H4 (cell line): ENCODE measurements at regions not wholly inside any gene's neighbourhood (a gene's known extent, or its start where the extent isn't known, plus 50 kb on each side); places are given as distances from the start of the nearest gene placed in this dataset.

Experiments used
- DNase-seq: peaks from one replicate; pipeline ENCODE4 v3.0.0-alpha.2; 2015; ENCODE audit warnings: low spot score

DNA sequence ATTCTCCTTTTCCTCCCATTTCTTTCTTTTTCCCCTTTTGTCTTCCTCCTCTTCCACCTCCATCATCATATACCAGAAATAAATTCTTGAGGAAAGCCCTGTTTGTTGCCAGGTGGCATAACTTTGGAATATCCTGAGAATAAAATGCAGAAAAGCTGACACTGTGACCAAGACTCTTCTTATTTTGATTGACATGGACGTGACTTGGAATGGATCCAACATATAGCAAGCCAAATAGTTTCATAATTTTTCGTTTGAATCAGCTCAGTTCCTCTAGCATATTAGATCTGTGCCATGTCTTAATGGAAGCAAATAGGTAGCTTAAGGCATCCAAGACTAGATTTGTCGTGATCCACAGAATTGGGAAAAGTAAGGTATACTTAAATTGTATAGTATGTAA is 354.7 kb upstream of the FIGN start:
- DNase-seq: no peak

DNA sequence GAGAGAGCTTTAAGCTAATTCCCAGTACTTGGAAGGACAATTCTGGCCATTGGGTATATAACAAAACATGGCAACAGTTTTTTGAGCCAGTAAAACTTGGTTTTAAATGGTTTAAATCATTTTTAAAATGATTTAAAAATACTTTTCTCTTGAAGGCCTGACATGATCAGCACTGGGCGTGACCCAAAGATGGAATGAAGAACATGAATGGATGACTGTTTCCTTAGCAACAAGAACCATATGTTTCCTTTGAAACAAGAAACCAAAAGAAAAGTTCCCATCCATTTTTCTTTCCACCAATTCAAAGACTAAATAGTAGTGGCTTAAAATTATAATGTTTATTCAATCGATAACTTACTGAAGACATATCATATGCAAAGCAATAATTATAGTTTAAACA is 348.3 kb upstream of the FIGN start:
- DNase-seq: no peak

DNA sequence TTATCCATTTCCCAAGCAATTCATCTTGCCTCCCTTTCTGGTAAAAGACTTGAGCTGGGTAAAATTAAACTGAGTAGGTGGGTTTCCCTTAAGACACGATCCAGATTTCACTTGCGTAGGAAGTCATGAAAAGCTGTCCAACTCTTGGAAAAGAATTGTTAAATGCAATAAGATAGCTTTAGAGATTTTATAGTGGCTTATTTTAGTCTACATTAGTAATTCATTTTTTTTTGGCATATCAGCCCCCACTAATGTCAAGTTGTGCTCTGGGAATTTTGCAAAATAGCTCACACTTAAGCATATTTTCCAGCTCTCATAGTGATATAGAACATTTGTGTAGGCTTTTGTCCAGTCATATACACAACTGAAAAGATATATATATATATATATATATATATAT is 344.7 kb upstream of the FIGN start:
- no peak for DNase-seq

DNA sequence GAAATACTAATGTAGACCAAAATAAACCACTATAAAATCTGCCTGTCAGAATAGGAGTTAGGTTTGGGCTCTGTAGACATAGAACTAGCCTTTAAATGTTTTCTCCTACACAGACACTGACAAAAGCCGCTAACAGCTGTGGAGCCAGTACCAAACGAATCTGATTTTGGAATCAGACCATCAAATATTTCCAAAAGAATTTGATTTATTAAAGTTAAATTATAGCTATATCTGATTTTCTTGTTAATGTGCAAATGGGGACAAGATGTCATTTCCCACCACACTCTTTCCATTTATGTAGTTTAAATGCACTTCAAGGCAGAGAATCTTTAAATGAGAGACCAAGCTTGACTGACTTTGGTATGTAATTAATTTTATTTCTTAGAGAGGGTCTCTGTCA is 343.4 kb upstream of the FIGN start:
- no peak for DNase-seq

DNA sequence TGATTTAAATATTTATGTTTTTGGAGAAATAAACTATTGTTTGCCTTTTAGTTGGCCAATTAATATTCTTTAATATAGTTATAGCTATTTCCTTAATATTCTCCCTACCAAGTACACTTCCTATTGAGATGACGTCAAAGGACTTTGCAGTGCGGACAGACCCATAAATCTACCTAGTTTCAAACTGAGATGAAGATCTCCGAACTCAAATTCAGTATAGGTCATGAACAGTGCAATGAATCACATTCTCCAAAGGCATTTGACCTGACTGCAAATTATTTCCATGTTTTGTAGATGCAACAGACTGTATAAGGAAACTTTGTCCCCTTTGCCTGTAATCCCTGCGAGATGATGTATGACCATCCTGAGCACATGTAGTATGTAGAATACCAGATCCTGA is 342.6 kb upstream of the FIGN start:
- no peak for DNase-seq

DNA sequence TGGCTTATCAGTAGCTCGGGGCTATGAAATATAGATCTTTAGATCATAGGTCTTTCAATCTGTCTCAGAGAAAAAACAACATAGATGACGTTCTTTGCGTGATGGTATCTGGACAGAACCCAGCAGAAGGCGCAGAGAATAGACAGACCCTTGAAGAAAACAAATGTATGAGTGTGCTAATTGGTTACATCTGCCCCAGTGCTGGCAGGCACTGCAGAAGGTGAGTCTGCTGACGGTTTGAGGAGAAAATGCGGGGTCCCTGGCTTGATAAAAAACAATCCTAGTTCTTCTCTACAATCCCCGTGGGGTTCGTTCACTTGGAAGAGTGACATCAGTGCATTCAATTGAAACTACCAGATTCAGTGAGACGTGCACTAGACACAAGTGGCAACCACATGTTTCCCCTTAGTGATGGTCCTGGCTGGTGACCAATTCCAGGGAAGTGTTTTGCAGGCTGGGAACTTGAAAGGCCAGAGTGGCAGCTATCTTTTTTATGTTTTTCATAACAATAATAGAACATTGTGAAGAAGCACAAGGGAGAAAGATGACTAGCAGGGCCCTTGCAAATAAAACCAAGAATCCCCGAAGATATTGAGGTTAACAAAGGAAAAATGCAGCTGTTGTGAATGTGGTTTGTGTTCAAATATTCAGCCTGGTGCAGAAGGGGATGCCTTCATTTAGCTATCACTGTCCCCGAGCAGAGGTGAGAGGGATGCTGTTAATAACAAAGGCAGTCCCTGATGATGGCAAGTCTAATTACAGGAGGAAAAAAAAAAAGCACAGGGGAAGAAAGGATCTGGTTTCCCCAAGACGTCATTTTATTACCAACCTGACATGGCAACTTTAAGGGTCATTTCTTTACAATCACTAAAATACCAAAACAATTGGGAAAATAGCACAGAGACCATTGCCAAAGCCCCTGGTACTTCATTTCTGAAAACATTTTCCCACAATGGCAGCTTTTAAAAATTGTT is 337.6 kb upstream of the FIGN start:
- no peak for DNase-seq

DNA sequence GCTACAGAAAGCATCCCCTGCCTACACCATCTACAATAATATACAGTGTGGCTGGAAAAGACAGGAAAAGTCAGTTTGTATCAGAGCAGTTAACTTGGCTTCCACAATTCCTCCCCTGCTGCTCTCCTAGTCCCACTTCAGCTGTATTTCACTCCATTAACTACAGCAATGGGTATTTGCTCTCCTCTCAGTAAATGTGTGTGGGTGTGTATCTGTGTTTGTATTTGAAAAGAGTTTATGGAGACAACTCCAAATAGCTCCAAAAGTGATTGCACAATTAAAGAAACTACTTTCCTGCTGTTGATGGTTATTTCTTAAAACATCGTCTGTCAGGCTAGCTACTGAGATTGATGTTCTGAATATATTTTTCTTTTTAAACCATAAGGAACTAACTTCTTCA is 333.7 kb upstream of the FIGN start:
- DNase-seq: no peak

DNA sequence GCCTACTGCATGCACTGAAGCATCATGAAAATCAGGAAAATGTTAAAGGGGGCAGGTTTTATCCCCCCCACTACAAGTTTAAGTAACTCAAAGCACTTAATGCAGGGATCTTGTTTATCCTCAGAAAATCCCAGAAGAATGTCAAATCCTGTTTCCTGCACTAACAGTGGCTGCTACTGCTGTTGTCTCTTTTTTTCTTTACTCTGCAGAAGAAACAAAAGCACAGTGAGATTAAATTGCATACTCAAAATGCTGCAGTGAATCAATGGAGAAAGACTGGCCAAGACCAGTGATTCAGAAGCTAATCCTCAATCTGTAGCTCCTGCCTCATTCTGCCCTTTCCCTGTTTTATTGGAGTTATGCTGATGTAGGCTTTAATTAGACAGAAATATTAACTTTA is 332.3 kb upstream of the FIGN start:
- DNase-seq: no peak

DNA sequence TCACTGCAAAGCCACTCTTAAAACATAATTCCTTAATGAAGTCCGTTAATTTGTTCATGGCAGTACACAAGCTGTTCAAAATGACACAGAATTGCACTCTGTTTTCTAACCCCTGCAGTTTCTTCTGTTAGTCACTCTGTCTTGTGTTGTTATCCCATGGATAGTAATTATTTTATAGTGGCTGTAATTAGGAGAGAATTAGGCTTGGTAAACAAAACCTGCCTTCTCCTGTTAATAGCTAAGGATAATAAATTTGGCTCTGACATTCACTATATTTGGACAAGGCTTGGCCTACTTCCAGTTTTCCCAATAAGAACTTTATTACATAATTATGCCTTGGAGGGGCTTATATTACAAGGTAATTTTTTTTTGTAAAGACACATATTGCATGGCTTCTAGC is 330.3 kb upstream of the FIGN start:
- DNase-seq: no peak

DNA sequence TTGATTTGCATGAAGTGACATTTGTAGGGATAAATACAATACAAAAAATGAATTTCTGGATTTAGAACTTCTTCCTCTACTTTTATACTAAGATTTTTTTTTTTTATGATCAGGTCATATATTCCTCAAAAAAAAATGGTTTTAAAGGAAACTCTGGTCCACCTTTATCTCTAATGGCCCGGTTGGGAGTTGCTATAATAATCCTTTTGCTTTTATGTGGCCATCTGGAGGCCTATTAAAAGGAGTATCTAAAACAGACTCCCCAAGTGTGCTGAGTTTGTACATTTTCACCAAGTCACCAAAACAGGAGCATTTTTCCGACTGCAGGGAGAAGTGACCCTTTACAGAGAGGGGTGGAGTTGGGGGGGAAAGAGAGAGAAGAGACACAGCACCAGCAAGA is 329.2 kb upstream of the FIGN start:
- DNase-seq: no peak

DNA sequence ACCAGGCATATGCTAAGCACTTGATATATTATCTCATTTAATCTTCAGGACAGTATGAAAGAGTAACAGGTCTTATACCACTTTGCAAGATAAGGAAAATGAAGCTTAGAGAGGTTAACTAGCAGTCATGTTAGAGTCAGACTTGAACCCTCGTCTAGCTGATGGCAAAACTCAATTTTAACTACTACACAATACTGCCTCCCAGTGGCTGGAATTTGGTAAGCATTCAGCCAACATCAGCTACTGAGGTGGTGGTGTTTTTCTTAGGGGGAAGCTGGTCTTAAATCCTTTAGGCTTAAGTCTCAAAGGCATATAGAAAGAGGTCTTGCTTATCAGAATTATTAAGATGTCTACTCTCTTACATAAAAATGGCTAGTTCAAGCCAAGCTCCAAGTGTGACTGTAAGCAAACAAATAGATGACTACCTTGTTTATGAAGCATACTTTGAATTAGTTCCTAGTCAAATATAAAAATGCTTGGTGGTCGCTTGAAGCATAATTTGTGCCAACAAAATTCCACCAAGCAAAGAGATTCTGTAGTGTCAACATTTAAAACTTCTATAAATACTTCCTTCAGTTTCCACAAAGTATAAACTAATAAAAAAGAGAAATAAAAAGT is 325.4 kb upstream of the FIGN start:
- peak; percentile 37 for DNase-seq

DNA sequence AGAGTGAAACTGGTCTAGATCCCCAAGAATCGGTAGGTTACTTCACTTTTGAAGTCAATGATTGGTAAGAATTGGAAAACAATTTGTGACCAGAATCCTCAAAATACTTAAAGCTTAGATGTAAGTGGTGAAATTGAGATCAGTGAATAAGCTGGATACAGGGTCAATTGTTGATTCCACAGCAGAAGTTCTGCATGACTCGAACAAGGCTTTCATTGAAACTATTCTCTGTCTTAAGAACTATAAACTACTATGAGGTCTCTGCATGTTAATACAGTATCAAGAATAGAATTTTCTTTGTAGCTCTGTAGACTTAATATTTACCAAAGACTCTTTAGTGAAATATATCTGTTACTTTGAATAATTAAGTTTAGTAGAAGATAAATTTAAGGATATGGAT is 324.2 kb upstream of the FIGN start:
- DNase-seq: no peak

DNA sequence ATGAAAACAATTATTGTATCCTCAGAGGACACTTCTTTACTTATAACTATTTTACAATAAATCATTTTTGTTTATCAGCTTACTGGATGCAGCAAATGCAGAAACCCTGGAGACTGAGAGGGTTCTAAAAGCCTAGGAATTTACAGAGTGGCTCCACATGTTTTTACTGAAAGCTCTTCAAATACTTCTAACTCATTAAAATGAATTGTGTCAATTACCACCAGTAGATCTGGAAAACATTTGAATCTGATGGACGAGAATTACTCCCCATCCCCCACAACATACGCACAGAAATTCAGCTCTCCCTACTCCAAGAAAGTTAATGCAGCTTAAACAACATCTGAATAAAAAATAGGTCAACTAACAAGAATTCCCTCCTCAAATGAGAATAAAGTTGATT is 319.8 kb upstream of the FIGN start:
- no peak for DNase-seq

DNA sequence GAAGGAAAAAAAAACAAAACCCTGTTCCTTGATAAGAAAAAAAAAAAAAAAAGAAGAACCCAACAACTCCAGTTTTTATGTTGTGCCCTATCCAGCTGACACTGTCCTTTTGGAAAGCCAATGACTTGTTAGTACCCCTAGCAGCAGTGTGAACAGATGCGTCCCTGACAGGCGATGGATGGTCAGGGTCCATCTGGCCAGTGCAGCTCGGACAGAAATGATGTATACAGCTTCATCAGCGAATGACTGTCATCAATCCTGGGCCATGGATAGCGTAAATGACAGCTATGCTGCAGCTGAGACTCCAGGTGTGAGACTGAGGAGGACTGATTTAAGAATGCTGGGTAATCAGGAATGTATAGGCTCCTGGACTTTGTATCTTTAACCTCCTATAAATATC is 318.8 kb upstream of the FIGN start:
- no peak for DNase-seq

DNA sequence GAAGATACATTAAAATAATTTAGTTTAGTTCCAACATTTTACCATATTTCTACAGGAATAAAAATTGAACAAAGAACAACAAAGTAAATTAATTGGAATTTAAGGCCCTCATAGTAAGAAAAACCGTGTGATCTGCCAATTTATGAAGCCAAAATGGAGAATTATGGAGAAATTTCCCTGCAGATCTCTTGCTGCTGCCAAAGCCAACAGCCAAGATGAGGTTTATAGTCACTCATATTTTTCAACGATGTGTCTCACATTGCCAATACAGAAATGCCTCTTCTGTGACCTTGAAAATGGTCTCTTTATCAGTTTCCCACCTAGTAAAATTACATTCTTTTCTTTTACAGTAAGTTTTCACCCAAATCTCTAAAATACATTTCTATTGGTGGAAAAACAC is 317.2 kb upstream of the FIGN start:
- no peak for DNase-seq

DNA sequence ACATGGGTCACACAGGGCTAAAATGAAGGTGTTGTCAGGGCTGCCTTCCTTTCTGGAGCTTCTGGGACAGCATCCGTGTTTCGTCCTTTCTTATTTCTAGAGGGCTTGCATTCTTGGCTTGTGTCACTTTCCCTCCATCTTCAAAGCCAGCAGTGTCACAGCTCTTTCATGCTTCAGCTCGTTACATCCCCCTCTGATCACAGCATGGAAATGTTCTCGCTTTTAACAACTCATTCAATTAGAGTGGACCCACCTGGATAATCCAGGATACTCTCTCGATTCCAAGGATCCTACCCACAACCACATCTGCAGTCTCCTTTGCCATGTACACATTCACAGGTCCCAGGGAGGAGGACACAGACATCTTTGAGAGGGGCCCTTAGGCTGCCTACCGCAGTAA is 316.2 kb upstream of the FIGN start:
- no peak for DNase-seq

DNA sequence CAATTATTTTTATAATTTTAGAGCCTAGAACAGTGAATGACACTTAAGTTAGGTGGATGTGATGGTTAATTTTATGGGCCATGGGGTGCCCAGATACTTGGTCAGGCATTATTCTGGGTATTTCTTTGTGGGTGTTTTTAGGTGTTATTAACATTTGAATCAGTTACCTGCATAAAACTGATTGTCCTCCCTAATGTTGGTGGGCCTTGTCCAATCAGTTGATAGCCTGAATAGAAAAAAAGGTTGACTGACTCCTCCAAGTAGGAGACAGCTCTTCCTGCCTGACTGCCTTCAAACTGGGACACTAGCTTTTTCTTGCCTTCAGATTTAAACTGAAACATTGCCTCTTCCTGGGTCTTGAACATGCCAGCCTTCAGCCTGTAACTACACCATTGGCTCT is 312.9 kb upstream of the FIGN start:
- DNase-seq: no peak

DNA sequence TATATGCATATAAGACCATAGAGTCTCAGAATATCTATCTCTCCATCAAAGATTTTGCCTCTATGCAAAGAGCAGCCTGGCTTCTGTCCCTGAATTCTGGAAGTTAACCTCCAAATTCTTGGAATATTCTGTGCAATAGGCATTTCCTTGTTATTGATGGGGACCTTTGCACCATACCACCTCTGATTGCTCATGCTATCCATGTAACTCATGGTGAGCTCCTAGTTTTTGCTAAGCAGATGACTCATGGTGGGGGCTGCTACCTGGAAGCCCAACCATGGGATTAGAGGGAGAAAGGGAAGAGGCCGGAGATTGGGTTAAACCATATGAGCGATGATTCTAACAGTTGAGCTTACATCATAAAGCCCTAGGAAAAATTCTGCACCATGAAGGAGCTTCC is 310.2 kb upstream of the FIGN start:
- no peak for DNase-seq

DNA sequence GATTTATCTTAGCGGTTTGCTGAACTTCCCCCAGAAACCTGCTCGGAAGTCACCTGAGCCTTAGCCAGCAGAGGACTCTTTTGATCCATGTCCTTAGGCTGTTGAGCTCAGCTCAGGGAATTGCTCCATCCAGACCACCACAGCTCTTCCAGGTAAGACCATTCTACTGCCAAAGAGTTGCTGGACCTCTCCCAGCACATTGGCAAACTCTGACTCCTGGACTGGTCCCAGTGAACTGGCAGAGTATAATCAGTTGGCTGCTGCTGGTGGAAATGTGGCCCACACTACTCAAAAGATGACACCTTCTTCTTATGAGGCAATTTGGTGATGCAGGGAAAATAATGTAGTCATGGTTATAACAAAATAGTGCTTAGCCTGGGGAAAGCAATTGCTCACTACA is 308.8 kb upstream of the FIGN start:
- DNase-seq: no peak

DNA sequence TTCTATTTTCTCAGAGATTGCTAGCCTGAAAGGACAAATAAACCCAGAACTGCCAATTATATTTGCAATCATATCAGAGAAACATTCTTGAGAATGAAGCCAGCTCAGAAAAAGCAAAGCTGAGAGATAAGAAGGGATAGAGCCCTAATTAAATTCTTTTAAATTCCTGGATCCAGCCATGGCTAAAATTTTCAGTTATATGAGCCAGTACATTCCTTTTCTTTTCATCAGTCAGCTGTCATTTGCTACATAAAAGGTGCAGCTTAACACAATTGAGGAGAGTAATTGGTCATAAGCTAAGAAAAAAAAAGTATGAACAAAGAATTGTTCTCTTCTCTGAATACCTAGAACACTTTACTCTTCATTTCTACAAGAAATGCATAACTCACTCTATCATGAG is 303.5 kb upstream of the FIGN start:
- no peak for DNase-seq

DNA sequence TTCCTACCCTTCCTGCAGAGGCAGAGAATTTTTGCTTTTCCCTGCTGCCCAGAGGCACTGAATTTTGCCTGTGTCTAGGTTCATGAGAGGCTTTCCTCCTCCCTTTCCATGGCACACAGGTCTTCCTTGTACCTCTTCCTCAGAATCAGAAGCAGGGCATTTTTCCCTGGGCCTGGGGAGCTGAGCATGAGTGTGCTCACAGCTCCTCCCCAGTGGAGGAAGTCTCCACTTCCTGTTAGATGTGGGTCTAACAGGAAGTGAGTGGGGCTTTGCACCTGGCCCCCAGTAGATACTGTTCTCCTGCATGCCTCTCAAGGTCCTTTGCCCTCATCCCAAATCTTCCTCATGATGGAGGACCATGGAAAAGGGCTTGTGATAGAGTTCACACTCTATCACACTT is 297.2 kb upstream of the FIGN start:
- DNase-seq: no peak

DNA sequence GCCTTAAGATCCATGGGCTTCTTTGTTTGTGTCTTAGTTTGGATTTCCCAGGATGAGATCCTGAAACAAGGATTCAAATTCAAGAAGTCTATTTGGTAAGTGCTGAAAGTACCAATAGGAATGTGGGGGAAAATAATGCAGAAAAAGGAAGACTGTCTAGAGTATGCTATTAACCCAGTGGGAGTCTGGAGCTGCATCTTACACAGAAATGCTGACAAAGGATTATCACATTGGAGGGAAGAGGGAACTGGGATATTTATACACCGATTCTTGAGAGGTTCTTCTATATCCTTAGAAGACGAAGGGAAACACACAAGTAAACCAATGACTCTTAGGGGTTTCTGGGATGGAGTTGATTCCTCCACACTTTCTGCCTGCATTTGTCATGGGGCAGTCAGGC is 294.8 kb upstream of the FIGN start:
- no peak for DNase-seq

DNA sequence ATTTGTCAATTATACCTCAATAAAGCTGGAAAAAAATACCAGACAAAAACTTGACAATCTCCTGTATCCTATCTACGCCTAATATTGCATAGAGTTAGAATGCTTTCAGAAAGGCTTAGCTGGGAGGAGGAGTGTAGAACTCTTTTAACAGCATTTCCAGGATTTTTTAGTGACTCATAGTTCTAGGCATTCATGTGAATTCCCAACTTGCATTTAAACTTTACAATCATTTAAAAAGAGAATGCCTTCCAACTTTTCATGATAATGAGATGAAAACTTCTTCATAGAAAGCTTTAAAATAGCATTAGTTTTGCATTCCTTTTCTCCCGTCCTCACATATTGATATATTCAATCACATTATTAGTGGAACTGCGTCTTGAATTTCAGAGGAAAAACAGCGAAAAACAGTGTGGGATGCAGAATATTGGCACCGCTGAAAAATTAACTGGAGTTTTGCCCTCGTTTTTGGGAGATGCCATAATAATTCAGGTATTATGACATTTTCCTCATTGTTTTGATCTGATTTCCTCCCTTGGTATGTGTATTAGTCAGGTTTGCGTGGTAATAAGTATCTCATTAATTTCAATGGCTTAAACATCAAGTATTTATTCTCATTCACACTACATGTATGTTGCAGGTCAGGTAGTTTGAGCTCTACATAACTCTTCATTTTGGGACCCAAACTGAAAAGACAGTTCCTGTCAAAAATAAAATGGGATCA is 293.2 kb upstream of the FIGN start:
- no peak for DNase-seq
